HEK293 (cell line): ENCODE measurements at regions not wholly inside any gene's neighbourhood (a gene's known extent, or its start where the extent isn't known, plus 50 kb on each side); places are given as distances from the start of the nearest gene placed in this dataset.

ENCODE experiments used
- RBAK ChIP-seq: fragments of 450-650 bp; formaldehyde crosslinking; IDR thresholded peaks from 2 replicates; pipeline ENCODE4 v1.5.1; 2016; ENCODE audit warnings: missing biosample characterization, missing genetic modification characterization
- TF ChIP-seq, protein P1 (sequence below): fragments of 450-650 bp; formaldehyde crosslinking; IDR thresholded peaks from 2 replicates; pipeline ENCODE4 v1.5.1; 2016; ENCODE audit warnings: missing biosample characterization, missing genetic modification characterization
- TF ChIP-seq, protein P2 (sequence below): fragments of 450-650 bp; formaldehyde crosslinking; IDR thresholded peaks from 2 replicates; pipeline ENCODE4 v1.5.1; 2016; ENCODE audit warnings: missing biosample characterization, missing genetic modification characterization
- TF ChIP-seq, protein P3 (sequence below): fragments of 450-650 bp; formaldehyde crosslinking; IDR thresholded peaks from 2 replicates; pipeline ENCODE4 v1.5.1; 2016; ENCODE audit warnings: missing biosample characterization, missing genetic modification characterization, borderline replicate concordance
- TF ChIP-seq, protein P4 (sequence below): fragments of 450-650 bp; formaldehyde crosslinking; IDR thresholded peaks from 2 replicates; pipeline ENCODE4 v1.5.1; 2016; ENCODE audit warnings: missing biosample characterization, missing genetic modification characterization

DNA sequence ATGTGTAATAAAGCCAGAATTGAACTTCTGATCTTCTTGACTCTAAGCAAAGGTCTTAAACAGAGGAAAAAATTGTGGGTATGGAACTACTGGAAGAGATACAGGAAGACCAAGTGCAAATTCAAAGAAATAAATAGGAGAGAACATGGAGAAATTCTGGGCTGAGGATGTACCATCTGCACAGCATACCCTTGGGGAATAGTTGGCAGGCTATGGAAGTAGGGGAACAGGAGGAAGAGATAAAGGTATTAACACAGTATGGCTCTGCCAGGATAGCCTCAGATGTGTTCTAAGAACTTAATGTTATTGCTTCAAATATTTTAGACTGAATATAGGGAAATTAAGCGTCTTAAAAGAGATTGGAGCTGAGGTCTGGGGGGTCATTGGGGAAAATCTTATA is 485.4 kb downstream of the CNTN3 start:
- TF ChIP-seq, protein P1, sequence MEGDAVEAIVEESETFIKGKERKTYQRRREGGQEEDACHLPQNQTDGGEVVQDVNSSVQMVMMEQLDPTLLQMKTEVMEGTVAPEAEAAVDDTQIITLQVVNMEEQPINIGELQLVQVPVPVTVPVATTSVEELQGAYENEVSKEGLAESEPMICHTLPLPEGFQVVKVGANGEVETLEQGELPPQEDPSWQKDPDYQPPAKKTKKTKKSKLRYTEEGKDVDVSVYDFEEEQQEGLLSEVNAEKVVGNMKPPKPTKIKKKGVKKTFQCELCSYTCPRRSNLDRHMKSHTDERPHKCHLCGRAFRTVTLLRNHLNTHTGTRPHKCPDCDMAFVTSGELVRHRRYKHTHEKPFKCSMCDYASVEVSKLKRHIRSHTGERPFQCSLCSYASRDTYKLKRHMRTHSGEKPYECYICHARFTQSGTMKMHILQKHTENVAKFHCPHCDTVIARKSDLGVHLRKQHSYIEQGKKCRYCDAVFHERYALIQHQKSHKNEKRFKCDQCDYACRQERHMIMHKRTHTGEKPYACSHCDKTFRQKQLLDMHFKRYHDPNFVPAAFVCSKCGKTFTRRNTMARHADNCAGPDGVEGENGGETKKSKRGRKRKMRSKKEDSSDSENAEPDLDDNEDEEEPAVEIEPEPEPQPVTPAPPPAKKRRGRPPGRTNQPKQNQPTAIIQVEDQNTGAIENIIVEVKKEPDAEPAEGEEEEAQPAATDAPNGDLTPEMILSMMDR (tag by site-specific recombination), result no peak
- TF ChIP-seq, protein P2, sequence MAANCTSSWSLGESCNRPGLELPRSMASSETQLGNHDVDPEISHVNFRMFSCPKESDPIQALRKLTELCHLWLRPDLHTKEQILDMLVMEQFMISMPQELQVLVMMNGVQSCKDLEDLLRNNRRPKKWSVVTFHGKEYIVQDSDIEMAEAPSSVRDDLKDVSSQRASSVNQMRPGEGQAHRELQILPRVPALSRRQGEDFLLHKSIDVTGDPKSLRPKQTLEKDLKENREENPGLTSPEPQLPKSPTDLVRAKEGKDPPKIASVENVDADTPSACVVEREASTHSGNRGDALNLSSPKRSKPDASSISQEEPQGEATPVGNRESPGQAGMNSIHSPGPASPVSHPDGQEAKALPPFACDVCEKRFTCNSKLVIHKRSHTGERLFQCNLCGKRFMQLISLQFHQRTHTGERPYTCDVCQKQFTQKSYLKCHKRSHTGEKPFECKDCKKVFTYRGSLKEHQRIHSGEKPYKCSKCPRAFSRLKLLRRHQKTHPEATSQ (tag by site-specific recombination), result no peak
- TF ChIP-seq, protein P3, sequence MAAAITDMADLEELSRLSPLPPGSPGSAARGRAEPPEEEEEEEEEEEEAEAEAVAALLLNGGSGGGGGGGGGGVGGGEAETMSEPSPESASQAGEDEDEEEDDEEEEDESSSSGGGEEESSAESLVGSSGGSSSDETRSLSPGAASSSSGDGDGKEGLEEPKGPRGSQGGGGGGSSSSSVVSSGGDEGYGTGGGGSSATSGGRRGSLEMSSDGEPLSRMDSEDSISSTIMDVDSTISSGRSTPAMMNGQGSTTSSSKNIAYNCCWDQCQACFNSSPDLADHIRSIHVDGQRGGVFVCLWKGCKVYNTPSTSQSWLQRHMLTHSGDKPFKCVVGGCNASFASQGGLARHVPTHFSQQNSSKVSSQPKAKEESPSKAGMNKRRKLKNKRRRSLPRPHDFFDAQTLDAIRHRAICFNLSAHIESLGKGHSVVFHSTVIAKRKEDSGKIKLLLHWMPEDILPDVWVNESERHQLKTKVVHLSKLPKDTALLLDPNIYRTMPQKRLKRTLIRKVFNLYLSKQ (tag by site-specific recombination), result no peak
- TF ChIP-seq RBAK, result no peak
- TF ChIP-seq, protein P4, sequence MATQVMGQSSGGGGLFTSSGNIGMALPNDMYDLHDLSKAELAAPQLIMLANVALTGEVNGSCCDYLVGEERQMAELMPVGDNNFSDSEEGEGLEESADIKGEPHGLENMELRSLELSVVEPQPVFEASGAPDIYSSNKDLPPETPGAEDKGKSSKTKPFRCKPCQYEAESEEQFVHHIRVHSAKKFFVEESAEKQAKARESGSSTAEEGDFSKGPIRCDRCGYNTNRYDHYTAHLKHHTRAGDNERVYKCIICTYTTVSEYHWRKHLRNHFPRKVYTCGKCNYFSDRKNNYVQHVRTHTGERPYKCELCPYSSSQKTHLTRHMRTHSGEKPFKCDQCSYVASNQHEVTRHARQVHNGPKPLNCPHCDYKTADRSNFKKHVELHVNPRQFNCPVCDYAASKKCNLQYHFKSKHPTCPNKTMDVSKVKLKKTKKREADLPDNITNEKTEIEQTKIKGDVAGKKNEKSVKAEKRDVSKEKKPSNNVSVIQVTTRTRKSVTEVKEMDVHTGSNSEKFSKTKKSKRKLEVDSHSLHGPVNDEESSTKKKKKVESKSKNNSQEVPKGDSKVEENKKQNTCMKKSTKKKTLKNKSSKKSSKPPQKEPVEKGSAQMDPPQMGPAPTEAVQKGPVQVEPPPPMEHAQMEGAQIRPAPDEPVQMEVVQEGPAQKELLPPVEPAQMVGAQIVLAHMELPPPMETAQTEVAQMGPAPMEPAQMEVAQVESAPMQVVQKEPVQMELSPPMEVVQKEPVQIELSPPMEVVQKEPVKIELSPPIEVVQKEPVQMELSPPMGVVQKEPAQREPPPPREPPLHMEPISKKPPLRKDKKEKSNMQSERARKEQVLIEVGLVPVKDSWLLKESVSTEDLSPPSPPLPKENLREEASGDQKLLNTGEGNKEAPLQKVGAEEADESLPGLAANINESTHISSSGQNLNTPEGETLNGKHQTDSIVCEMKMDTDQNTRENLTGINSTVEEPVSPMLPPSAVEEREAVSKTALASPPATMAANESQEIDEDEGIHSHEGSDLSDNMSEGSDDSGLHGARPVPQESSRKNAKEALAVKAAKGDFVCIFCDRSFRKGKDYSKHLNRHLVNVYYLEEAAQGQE (tag by site-specific recombination), result no peak
